Femur (tissue), 1 donor: ENCODE measurements at regions not wholly inside any gene's neighbourhood (a gene's known extent, or its start where the extent isn't known, plus 50 kb on each side); places are given as distances from the start of the nearest gene placed in this dataset.

ENCODE experiments used
- DNase-seq: peaks from one replicate; pipeline ENCODE4 v3.0.0-alpha.2; 2017

GRCh38 chr1:39109644-39110043 is 83.5 kb downstream of the NDUFS5 start:
- no peak for DNase-seq

GRCh38 chr1:39110325-39110851 is 84.2 kb downstream of the NDUFS5 start:
- DNase-seq, result no peak

GRCh38 chr1:39110882-39111281 is 84.7 kb downstream of the NDUFS5 start:
- no peak for DNase-seq

GRCh38 chr1:39113109-39113743 is 87.1 kb downstream of the NDUFS5 start:
- DNase-seq, result no peak

- DNase-seq, result no peak
These were observed 89.0 kb upstream of the MACF1 start for GRCh38 chr1:39115271-39116110.

- DNase-seq, result no peak
These were observed 88.3 kb upstream of the MACF1 start for GRCh38 chr1:39116116-39116607.

- no peak for DNase-seq
These were observed 87.4 kb upstream of the MACF1 start for GRCh38 chr1:39116860-39117728.

- DNase-seq, result no peak
These were observed 86.5 kb upstream of the MACF1 start for GRCh38 chr1:39117899-39118450.

GRCh38 chr1:39122056-39122455 is 82.4 kb upstream of the MACF1 start:
- DNase-seq, result no peak

GRCh38 chr1:39124282-39124681 is 80.2 kb upstream of the MACF1 start:
- DNase-seq, result no peak

- DNase-seq, result no peak
These were observed 77.0 kb upstream of the MACF1 start for GRCh38 chr1:39127513-39127912.

- no peak for DNase-seq
These were observed 76.4 kb upstream of the MACF1 start for GRCh38 chr1:39128126-39128525.

- no peak for DNase-seq
These were observed 75.5 kb upstream of the MACF1 start for GRCh38 chr1:39128959-39129358.

- no peak for DNase-seq
These were observed 75.0 kb upstream of the MACF1 start for GRCh38 chr1:39129514-39129913.

GRCh38 chr1:39130325-39130724 is 74.2 kb upstream of the MACF1 start:
- DNase-seq, result no peak

- no peak for DNase-seq
These were observed 72.6 kb upstream of the MACF1 start for GRCh38 chr1:39131940-39132339.

GRCh38 chr1:39132505-39133339 is 71.8 kb upstream of the MACF1 start:
- DNase-seq, result peak; percentile 69

GRCh38 chr1:39133340-39133684 is 71.2 kb upstream of the MACF1 start:
- DNase-seq, result no peak

GRCh38 chr1:39134768-39135333 is 69.6 kb upstream of the MACF1 start:
- no peak for DNase-seq

GRCh38 chr1:39136638-39137037 is 67.9 kb upstream of the MACF1 start:
- no peak for DNase-seq

- DNase-seq, result no peak
These were observed 64.7 kb upstream of the MACF1 start for GRCh38 chr1:39139723-39140360.
